HG03103 (cell line): ENCODE measurements at regions not wholly inside any gene's neighbourhood (a gene's known extent, or its start where the extent isn't known, plus 50 kb on each side); places are given as distances from the start of the nearest gene placed in this dataset.

Source experiments
- ATAC-seq: cut with Tn5 transposase; IDR thresholded peaks from one replicate; pipeline ENCODE4 v1.9.1; 2021; ENCODE audit warnings: low read depth; ENCODE audit not compliant: unreplicated experiment

DNA sequence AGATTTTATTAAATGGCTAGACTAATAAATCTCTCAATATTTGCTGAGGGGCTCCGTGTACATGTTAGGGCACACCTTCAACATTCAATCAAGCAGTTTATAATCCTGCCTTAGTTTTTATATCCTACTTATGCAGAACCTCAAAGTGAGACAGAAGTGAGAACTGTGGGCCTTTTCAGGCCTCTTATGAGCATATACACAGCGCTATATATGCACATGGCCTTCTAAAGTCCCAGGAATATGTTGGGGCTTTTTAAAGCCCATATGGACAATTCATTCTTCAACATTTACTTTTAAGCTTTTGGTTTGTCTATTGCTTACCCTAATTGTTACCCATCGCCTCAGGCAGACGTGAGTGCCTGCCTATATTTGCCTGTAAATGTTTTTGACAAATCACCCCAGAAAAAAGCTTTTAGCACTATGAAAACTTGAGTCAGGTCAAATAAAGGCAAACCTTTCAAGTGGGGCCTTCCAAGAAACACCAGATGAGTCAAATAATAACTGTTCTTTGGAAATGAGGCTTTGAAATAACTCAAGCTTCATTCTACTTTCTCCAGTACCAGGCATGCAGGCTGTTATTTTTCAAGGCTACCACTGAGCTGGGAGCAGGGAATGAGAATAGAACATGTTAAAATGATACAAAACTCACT, 58.2 kb downstream of the ESM1 start:
- no peak for ATAC-seq

DNA sequence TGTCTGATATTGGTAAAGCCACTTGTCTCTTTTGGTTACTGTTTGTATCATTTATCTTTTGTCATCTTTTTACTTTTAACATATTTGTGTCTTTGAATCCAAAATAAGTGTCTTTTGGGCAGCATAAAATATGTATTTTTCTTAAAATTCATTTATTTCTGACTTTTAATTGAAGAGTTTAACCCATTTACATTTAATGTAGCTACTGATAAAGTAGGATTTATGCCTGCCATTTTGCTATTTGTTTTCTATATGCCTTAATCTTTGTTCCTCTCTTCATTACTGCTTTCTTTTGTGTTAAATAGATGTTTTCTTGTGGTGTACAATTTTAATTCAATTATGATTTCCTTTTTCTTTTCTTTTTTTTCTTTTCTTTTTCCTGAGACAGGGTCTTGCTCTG, 60.9 kb downstream of the ESM1 start:
- ATAC-seq, result no peak

DNA sequence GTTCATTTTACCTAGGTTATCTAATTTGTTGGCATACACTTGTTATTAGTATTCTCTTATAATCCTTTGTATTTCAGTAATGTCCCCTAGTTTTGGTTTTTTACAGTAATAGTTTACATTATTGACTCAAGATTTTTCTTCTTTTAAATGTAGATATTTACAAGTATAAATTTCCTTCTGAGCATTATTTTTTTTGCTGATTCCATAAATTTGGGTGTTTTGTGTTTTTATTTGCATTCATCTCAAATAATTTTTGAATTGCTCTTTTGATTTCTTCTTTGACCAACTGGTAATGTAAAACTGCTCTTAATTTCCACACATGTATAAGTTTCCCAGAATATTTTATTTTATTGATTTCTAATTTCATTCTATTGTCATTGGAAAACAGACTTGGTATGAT, 68.1 kb downstream of the ESM1 start:
- no peak for ATAC-seq

DNA sequence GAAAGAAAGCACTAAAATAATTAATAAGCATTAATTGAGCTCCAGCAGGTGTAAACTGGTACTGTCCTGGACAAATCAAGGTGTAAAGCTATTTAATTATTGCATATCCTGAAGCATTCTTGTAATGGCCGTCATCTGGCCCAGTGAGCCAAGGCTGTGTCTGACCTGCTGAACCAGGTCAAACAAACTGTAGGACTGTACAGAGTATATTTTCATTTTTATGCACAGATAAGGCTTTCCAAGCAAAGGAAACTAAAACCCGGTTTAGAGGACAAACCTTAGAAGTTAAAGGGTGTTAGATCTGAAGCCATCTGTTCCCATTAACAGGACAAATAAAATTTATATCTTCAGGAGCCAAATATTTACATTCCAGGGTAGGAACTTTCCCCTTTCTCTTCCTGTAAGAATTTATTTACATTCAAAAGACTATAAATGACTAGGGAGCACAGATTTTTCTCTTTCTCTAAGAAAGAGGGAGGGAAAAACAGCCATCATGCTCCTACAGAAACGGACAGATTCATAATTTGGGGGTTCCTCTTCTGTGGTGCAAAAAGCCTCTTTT, 69.8 kb downstream of the ESM1 start:
- no peak for ATAC-seq

DNA sequence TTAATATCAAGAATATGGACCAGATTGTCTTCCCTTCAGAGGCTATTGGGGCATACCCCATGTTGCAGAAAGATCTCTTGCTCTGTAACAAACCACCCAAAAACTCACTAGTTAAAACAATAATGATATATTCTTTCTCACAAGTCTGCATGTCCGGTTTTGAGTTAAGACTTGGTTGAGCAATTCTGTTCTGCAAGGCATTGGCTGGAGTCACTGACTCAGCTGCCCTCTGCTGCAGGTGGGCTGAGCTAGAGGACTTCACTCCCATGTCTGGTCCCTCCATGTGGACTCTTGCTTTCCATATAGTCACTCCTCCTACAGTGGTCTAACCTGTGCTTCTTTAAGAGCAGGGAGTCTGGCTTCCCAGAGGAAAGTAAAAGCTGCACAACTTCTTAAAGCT, 73.4 kb downstream of the ESM1 start:
- ATAC-seq, result no peak

DNA sequence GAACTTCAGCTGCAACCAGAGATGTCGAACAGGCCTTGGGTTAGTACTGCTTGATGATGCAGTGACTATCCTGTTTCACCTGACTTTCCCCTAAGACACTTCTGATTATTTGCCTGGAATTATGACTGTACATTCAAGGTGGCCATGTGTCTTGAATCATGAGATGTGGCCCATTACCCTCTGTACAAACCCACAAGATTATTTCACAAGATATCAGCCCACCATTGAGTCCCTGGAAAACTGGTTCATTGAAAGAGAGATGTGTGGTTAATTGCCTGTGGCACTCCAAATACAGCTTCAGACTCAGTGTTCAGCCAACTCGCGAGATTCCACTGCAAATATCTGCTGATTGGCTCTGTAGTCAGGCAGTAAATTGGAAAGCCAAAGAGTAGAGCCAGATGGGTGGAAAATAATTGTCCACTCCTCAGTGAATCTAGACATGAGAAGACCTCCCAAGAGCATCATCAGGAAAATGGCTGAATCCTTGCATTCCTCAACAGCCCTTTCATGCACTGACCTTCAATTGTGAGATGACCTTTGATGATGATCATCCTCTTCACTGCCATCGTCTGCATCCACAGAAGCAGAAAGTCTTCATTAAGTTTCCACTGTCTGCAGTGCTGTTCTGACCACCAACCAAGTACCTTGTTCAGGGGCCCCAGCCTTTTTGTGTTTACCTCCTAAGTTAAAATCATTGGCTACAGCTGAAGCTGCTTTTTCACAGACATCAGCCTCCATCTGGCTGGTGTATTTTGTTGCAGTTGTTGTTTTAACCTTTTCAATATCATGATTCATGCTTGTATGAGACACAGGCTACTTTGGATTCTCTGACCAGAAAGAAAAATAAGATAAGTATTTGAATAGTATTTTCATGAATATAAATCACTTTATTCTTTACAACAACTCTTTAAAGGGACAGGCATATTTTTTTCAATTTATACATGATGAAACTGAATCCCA, 75.2 kb downstream of the ESM1 start:
- no peak for ATAC-seq

DNA sequence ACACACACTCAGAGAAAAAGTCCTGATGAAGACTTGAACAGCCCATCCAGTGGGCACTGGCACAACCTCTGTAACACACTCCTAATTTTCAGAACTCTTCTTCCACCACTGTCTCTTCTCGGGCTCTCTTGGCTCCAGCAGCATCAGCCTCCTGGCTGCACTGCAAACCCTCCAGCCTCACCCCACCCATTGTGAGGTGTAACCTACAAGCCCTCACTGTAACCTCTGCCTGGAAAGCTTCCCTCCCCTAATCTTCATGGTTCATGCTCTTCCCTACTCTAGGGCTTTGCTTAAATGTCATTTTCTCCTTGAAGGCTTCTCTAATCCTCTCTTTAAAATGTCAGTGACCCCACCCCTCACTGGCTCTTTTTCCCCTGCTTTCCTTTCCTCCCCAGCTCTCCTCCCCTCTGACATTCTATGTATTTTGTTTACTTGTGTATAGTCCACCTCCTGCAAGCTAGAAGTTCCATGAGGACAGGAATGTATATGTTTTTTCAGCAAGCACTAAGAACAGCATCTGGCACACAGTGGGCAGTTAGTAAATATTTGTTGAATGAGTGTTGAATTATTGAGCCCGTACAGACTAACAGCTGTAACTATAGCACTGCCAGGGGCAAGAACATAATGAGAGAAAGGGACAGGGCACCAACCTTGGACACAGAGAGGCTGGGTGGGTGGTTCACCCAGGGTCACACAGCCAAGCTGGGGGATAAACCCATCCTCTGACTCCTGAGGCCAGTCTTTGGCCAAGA, 76.4 kb downstream of the ESM1 start:
- ATAC-seq, result no peak

DNA sequence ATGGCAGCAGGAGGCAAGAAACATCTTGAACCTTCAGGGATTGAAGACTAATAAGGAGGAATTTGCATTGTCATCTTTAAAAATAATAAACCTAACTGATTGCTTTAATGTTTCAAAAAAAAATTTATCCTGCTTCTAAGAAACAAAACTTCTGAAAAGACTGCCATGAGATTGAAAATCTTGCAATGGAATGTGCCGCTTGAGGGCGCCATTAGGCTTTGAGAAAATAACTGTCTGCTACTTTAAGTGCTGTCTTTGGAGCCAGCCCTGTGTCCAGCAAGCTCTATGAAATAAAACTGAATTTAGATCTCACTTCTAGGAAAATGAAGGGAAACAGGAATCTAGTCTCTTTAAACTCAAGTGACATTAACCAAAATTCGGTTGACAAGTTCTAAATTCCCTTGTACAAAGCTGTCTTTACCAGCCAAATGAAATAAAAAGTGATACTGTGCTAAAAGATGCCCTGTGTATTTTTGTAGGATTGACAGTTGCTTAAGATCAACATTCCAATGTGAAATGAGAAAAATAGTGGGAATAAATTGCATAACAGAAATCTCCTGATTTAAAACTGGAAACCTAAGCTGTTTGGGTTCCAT, 79.4 kb downstream of the ESM1 start:
- no peak for ATAC-seq

DNA sequence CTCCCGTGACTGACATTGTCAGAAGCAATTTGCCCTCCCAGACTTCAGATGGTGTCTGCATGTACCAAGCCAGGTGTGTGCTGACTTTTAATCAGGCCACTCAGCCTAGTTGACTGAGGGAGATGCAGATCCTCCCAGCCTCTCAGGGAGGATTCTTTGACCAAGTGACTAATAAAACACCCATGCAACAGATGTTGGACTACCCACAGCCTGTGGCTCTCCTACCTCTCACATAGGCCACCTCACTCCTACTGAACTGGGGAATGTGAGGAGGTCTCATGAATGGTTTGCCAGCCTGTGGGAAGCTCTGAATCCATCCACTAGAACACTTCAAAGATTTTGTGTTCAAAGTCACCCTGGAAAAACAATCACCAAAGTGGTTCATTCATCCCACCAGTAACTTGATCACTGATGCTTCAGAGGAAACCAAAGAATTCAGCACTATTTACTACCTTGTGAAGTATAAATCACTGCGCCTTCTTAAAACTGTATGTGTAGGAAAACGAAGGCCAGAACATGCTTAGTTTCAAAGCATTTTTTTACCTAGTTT, 80.1 kb downstream of the ESM1 start:
- ATAC-seq, result no peak

DNA sequence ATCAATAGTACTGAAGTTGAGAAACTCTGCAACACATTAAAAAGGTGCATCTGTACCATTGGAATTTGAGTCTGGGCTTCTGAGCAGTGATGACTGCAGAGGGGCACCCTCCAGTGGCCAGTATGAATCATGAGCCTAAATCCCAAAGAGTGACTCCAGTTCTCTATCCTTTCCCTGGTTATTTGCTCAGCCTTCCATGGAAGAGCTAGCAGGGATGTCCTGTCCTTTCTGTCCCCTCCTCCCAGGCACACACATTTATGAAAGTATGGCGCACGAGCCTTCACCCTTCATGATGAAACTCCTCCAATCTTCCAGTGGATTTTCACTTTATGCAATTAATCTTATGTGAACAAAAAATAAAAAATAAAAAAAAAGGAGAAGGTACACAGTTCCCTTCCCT, 81.0 kb downstream of the ESM1 start:
- no peak for ATAC-seq

DNA sequence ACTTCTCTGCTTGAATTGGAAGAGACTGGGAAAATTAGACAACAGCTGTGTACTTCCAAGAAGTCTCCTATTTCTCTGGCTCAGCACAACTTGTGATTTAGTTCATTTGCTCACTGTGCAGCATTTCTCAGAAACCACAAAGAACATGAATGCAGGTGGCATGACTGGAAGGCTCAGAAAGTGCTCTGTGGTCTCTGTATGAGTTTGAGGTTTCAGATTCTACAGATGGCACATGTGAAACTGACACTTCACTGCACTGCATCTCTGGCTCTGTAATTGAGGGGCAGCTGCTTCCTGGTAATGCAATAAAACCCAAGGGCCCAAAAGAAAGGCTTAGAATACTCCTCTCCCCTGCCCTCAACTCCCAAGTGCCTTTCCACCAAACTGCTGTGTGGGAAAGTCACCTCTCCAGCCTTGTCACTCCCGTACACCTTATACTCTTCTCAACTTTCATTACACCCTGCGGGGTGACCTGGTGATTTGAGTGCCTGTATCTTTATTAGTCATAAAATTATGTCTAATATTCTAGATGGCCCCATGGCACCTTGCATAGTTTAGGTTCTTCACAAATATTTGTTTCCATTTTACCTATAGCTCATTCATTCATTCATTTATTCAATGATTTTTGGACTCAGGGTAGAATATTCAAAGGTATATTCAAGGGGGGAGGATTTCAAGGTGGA, 82.5 kb downstream of the ESM1 start:
- peak; percentile 100 for ATAC-seq

DNA sequence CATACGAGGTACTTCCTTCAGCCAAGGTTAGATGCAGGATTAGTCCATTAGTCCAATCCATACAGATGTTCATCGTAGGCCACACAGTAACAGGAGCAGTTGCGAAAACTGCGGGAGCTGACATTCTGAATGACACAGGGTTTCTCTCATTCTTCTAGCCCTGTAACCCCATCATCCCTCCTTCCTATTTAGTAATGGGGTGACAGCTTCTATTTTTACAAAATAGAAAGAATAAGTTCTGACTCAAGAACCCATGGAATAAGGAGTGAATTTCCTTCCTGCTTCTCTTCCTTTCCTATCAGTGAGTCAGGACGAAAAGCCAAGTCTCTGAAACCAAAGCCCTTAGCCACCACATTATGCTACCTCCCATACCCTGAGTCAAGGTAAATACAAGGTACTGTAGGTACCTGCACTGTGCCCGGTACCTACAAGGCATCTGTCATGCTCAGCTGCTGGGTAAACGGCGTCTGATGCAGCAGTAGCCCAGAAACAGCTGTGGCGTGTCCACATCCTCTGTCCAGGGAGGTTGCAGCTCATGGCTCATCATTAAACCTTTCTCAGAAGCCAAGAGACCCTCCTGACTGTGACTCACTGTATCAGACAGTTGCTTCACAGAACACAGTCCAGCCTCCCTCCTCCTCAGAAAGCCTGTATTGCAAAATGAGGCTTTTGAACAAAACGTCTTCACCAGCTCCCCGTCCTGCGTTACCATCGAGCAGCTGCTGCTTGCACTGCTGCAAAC, 84.2 kb downstream of the ESM1 start:
- no peak for ATAC-seq

DNA sequence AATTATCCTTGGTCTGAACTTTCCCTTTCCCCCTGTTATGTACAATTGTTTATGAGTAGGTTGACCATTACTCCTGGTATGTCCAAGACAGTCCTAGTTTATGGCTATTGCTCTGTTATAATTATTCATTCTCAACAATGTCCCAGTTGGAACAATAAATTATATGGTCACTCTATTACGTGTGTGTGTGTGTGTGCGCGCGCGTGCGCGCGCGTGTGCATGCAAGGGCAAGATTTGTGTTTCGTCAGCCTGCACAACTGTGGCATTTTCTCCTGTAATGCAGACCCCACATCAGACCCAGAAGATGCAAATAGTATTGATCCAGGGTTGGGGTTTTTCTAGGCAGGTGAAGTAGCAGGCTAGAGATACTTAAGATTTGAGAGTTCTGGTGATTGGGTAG, 88.4 kb downstream of the ESM1 start:
- no peak for ATAC-seq

DNA sequence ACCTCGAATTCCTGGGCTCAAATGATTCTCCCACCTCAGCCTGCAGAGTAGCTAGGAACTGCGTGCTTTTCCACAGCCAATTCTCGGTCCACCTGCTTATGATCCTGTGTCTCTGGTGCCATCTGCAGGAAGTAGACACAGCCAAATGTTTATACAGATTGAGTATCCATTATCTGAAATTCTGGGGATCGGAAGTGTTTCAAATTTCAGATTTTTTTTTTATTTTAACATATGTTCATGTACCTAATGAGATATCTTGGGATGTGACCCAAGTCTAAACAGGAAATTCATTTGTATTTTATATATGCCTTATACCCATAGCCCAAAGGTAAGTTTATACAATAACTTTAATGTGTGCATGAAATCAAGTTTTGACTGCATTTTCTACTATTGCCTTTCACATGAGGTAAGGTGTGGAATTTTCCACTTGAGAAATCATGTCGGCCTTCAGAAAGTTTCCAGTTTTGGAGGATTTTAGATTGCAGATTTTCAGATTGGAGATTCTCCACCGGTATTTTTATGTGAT, 89.5 kb downstream of the ESM1 start:
- ATAC-seq, result no peak

DNA sequence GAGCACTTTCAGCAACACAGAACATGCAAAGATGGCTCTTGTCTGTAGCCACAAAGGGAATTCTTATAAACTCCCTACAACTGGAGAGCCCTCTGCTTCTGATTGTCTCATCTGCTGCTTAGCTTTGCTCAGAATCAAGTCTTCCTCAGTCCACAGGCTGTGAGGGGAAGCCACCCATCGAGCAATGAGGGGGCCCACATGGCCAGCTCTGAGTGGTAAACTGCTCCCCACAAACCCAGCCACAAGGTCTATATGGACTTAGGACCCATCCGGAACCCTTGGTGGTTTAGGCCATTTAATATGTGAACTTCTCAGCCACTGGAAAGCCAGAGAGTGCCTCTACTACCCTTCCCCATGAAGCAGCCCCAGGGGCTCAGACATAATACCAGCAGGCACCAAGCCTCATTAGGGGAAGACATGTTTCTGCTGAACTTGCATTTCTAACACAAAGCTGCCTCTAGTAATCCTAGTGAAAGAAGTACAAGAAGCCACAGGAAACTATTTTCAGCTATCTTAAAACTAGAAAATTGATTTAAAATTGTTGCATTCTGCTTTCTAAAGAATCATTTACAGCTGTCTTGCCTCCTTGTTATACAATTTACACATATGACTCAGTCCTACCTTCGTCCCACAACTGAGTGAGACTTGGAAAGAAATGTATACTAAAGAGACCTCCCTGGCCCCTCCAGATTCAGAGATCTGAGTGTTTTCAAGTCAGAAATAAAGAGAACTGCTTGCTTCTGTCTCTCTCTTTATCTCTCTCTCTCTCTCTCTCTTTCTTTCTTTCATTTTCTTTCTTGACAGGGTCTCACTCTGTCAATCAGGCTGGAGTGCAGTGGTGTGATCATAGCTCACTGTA, 90.2 kb downstream of the ESM1 start:
- no peak for ATAC-seq

DNA sequence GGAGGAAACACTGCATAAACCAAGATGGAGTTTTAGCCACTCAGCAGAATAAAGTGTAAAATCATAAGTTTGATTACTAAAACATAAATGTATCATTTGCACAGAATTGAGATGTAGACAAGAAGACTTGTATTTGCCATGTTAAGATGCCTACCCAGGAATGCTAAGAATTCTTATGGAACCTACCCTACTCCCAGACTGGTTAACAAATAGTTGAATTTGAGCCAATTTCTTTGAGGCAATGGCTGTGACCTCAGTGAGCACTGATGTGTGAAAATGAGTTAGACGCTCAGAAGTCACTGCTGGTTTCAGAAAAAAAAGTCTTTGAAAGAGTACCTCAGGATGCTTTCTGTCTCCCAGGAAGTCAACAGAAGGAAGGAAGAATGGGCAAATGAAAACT, 95.6 kb downstream of the ESM1 start:
- no peak for ATAC-seq

DNA sequence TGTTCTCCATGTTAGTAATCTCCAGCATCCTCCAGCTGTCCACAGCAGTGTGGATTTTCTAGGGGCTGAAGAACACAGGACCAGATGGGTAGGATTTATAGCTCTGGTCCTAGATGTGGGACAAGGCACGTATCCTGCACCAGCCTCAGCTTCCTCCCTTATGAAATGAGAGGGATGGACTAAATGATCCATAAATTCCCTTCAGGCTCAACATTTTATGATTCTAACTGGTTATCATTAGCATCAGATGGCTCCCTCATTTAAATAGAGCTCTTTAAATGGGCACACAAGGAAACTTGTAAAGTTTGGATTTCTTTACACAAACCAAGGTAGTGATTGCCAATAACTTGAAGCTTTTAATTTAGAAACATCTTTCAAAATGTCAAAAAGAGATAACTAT, 97.7 kb downstream of the ESM1 start:
- no peak for ATAC-seq

DNA sequence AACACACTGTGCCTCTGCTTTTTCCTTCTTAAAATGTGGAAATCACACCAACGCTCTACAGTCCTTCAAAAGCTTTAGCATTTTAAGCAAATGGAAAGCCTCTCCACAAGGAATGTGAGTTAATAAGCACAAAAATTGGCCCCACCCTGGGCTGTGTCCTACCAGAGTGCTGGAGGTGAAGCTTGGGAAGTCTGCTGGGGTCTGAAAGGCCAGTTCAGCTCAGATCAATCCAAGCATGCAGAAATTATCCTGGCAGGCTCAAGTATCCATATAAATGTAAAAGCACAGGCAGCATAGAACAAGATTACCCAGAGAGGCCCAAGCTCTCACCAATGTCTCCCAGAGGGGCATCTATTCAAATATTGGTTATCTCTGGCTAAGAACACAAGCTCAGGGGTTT, 98.5 kb downstream of the ESM1 start:
- no peak for ATAC-seq
